ENCODE measurements at regions not wholly inside any gene's neighbourhood (a gene's known extent, or its start where the extent isn't known, plus 50 kb on each side); places are given as distances from the start of the nearest gene placed in this dataset.

DNA sequence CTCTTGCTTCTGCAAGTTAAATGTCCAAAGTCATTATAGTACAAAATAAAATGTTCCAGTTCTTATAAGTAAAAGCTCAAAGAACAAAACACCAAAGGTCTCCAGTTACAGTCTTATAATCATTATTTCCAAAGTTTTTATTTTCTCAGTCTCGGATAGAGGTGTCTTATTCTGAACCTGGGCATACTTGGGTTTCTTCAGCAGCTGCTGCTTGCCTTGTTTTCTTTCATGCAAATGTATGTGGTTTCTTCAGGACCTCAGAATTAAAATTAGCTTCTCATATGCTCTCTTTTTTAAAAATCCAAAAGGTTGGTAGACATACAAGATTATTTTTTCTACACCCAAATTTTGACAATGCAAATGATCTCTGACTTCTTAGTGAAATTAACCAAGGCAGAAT, 383.0 kb downstream of the METTL4 start:
- H3K9me3 Mint-ChIP-seq, result peaks cover 10% of the 10 kb centered on the region
- TF ChIP-seq, protein P1, sequence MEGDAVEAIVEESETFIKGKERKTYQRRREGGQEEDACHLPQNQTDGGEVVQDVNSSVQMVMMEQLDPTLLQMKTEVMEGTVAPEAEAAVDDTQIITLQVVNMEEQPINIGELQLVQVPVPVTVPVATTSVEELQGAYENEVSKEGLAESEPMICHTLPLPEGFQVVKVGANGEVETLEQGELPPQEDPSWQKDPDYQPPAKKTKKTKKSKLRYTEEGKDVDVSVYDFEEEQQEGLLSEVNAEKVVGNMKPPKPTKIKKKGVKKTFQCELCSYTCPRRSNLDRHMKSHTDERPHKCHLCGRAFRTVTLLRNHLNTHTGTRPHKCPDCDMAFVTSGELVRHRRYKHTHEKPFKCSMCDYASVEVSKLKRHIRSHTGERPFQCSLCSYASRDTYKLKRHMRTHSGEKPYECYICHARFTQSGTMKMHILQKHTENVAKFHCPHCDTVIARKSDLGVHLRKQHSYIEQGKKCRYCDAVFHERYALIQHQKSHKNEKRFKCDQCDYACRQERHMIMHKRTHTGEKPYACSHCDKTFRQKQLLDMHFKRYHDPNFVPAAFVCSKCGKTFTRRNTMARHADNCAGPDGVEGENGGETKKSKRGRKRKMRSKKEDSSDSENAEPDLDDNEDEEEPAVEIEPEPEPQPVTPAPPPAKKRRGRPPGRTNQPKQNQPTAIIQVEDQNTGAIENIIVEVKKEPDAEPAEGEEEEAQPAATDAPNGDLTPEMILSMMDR (conservative IDR thresholded peaks at IDR 0.05), result no peak
- H3K27me3 Mint-ChIP-seq, result no peaks in the 10 kb centered on the region
- H3K27ac Mint-ChIP-seq, result no peak overlapping the region
- H3K36me3 Mint-ChIP-seq, result no peaks in the 10 kb centered on the region
- H3K4me1 Mint-ChIP-seq (ENCODE audit: unreplicated experiment), result no peaks in the 10 kb centered on the region
- DNase-seq (ENCODE audit: extremely low spot score, unreplicated experiment), result no peak
- no peak overlapping the region for H3K4me3 Mint-ChIP-seq

DNA sequence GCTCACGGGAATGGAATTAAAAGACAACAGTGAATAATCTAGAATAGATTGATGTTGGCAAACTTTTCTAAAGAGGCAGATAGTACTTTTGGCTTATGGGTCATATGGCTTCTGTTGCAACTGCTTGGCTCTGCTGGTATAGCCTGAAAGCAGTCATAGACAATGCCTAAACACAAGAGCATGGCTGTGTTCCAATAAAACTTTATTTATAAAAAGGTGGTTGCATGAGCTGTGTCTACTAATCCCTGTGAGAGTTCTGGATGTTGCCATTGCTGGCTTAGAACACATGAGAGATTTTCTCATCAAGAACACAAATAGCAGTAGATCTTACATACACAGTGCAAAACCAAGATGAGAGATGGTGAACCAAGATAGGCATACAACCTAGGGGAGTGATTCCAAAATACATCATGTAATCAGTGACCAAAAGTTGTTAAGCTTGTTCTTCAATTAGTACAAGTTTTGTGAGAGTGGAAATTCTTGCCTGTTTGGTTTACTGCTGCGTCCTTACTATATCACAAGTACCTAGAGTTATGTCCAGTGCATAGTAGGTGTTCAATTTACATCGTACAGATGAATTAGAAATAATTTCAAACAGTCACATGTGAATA, 380.0 kb downstream of the METTL4 start:
- Mint-ChIP-seq H3K4me3 (no peak overlapping the region), H3K27ac (no peak overlapping the region)
- TF ChIP-seq, protein P1 (conservative IDR thresholded peaks at IDR 0.05), result no peak

DNA sequence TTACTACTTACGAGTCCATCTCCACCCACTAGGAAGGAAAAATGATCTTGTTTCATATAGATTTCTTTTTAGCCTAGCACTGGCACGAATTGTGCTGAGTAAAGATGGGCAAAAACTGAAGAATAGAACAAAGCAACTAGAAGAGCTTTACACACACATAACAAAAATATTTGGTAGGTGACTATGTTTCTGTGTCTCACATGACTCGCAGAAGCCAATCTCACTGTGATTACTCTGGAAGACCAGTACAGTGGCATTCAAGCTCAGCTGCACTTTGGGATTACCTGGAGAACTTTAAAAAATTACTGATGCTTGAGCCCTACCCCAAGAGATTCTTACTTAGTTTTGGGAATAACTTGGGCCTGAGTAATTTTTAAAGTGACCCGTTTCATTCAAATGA, 378.7 kb downstream of the METTL4 start:
- TF ChIP-seq, protein P1 (conservative IDR thresholded peaks at IDR 0.05), result no peak
- no peaks in the 10 kb centered on the region for H3K36me3 Mint-ChIP-seq
- no peak overlapping the region for H3K4me3 Mint-ChIP-seq

More for the DNA sequence above, 380.0 kb downstream of the METTL4 start:
- Mint-ChIP-seq H3K4me1 (ENCODE audit: unreplicated experiment) (no peaks in the 10 kb centered on the region), H3K27me3 (no peaks in the 10 kb centered on the region), H3K9me3 (peaks cover 10% of the 10 kb centered on the region), H3K36me3 (no peaks in the 10 kb centered on the region)
- no peak for DNase-seq (ENCODE audit: extremely low spot score, unreplicated experiment)

DNA sequence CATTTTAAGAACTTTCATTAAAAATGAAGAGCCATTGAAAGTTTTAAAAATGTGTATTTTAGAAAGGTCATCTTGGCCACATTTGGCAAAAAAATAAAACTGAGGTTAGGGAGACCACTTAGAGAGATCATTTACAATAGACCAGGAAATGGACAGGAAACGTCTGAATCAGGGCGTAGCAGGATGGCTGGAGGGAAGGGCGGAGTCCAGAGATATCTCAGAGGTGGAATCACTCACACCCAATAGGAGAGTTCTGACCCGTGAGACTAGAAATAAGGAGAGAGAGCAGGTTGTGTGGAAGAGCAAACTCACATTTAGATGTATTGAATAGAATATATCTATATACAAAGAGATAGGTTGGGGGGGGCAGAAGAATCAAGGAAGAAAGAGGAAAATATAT, 373.4 kb downstream of the METTL4 start:
- DNase-seq (ENCODE audit: extremely low spot score, unreplicated experiment), result no peak
- Mint-ChIP-seq H3K4me1 (ENCODE audit: unreplicated experiment) (no peaks in the 10 kb centered on the region), H3K9me3 (peaks cover 11% of the 10 kb centered on the region), H3K27ac (no peak overlapping the region), H3K27me3 (peaks cover 3% of the 10 kb centered on the region), H3K36me3 (no peaks in the 10 kb centered on the region), H3K4me3 (no peak overlapping the region)
- TF ChIP-seq, protein P1 (conservative IDR thresholded peaks at IDR 0.05), result no peak

More for the DNA sequence above, 378.7 kb downstream of the METTL4 start:
- no peak overlapping the region for H3K27ac Mint-ChIP-seq
- no peak for DNase-seq (ENCODE audit: extremely low spot score, unreplicated experiment)
- no peaks in the 10 kb centered on the region for H3K4me1 Mint-ChIP-seq (ENCODE audit: unreplicated experiment)
- H3K9me3 Mint-ChIP-seq, result peaks cover 12% of the 10 kb centered on the region
- H3K27me3 Mint-ChIP-seq, result no peaks in the 10 kb centered on the region

DNA sequence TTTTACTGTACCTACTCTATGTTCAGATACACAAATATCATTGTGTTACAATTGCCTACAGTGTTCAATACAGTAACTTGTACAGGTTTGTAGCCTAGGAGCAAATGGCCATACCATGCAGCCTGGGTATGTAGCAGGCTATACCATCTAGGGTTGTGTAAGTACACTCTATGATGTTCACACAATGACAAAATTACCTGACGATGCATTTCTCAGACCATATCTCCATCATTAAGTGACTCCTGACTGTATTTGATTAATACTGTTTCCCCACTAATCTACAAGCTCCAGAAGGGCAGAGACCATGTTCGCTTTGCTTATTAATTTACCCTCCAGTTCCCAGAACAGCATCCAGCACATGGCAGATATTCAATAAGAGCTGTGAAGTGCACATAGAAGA, 372.2 kb downstream of the METTL4 start:
- H3K27ac Mint-ChIP-seq, result no peak overlapping the region
- peaks cover 3% of the 10 kb centered on the region for H3K27me3 Mint-ChIP-seq
- DNase-seq (ENCODE audit: extremely low spot score, unreplicated experiment), result no peak
- no peak overlapping the region for H3K4me3 Mint-ChIP-seq
- H3K9me3 Mint-ChIP-seq, result peaks cover 11% of the 10 kb centered on the region
- H3K36me3 Mint-ChIP-seq, result no peaks in the 10 kb centered on the region
- no peaks in the 10 kb centered on the region for H3K4me1 Mint-ChIP-seq (ENCODE audit: unreplicated experiment)
- TF ChIP-seq, protein P1 (conservative IDR thresholded peaks at IDR 0.05), result no peak
